WTC11 (cell line): ENCODE measurements at regions not wholly inside any gene's neighbourhood (a gene's known extent, or its start where the extent isn't known, plus 50 kb on each side); places are given as distances from the start of the nearest gene placed in this dataset.
"Not testable (repeated sequence)": the region's sequence is repeated elsewhere in the genome, so short reads cannot be mapped to it uniquely, and the experiment has no call there.

Source experiments
- ATAC-seq: fragments of 200-7000 bp; cut with Tn5 transposase; 2 replicates; pipeline ENCODE4 v1.10.0; 2021; ENCODE audit warnings: mild to moderate bottlenecking, moderate library complexity
- CTCF ChIA-PET: fragments of 300-600 bp; sonication (Branson Sonifier 250); formaldehyde crosslinking; loops from one replicate; lab custom pipeline; 2021; ENCODE audit warnings: antibody characterized with exemption; lab: Charles Lee
- POLR2A ChIA-PET: fragments of 350-600 bp; sonication (Branson Sonifier 250); formaldehyde crosslinking; loops from one replicate; lab custom pipeline; 2021; ENCODE audit warnings: antibody characterized with exemption; lab: Charles Lee
- DNase-seq: peaks from one replicate; pipeline ENCODE4 v3.0.0; 2021; ENCODE audit warnings: low spot score
- H3K27ac Mint-ChIP-seq: 2 replicates; pipeline ENCODE4 v1.8.0; 2021; ENCODE audit warnings: mixed read lengths
- H3K27me3 Mint-ChIP-seq: 2 replicates; pipeline ENCODE4 v1.8.0; 2021; ENCODE audit warnings: low read depth, mild to moderate bottlenecking, moderate library complexity, mixed read lengths
- H3K36me3 Mint-ChIP-seq: 2 replicates; pipeline ENCODE4 v1.8.0; 2021; ENCODE audit warnings: mixed read lengths
- H3K4me1 Mint-ChIP-seq: 2 replicates; pipeline ENCODE4 v1.8.0; 2022; ENCODE audit warnings: mixed read lengths
- H3K4me3 Mint-ChIP-seq: 2 replicates; pipeline ENCODE4 v1.8.0; 2021; ENCODE audit warnings: mild to moderate bottlenecking, moderate library complexity, mixed read lengths
- H3K9me3 Mint-ChIP-seq: 2 replicates; pipeline ENCODE4 v1.8.0; 2021; ENCODE audit warnings: mixed read lengths
- ATF1 ChIP-seq: sonication (generic); formaldehyde crosslinking; IDR thresholded peaks from 2 replicates; pipeline ENCODE4 v1.8.1; 2023; ENCODE audit warnings: mild to moderate bottlenecking, moderate library complexity, missing genetic modification reagents
- CREM ChIP-seq: sonication (generic); formaldehyde crosslinking; IDR thresholded peaks from 2 replicates; pipeline ENCODE4 v1.8.1; 2022; ENCODE audit warnings: mild to moderate bottlenecking, missing genetic modification reagents, moderate library complexity
- ELF4 ChIP-seq: sonication (generic); formaldehyde crosslinking; IDR thresholded peaks from 2 replicates; pipeline ENCODE4 v1.8.1; 2022; ENCODE audit warnings: low read depth, mild to moderate bottlenecking, moderate library complexity, missing genetic modification reagents
- ESRRA ChIP-seq: sonication (generic); formaldehyde crosslinking; IDR thresholded peaks from 2 replicates; pipeline ENCODE4 v1.8.1; 2022; ENCODE audit warnings: mild to moderate bottlenecking, missing genetic modification reagents, borderline replicate concordance
- FOXJ3 ChIP-seq: sonication (generic); formaldehyde crosslinking; IDR thresholded peaks from 2 replicates; pipeline ENCODE4 v1.9.0; 2021; ENCODE audit warnings: missing genetic modification reagents, mild to moderate bottlenecking, borderline replicate concordance
- GTF2I ChIP-seq: fragments of 250-450 bp; sonication (Bioruptor Pico); conservative IDR thresholded peaks from 2 replicates; pipeline ENCODE4 v1.4.0; 2021; ENCODE audit warnings: mild to moderate bottlenecking
- NR2C2 ChIP-seq: sonication (generic); formaldehyde crosslinking; IDR thresholded peaks from 2 replicates; pipeline ENCODE4 v1.8.0; 2022; ENCODE audit warnings: mild to moderate bottlenecking, missing genetic modification reagents
- NR3C1 ChIP-seq: sonication (generic); formaldehyde crosslinking; conservative IDR thresholded peaks from 2 replicates; pipeline ENCODE4 v1.8.1; 2023; ENCODE audit warnings: low read depth, mild to moderate bottlenecking, missing genetic modification reagents
- ZNF121 ChIP-seq: sonication (generic); formaldehyde crosslinking; IDR thresholded peaks from 2 replicates; pipeline ENCODE4 v1.8.0; 2023; ENCODE audit warnings: missing genetic modification reagents
- ZNF219 ChIP-seq: sonication (generic); formaldehyde crosslinking; IDR thresholded peaks from 2 replicates; pipeline ENCODE4 v1.8.0; 2023; ENCODE audit warnings: missing genetic modification reagents, mild to moderate bottlenecking, borderline replicate concordance
- ZNF232 ChIP-seq: sonication (generic); formaldehyde crosslinking; IDR thresholded peaks from 2 replicates; pipeline ENCODE4 v1.8.0; 2022; ENCODE audit warnings: mild to moderate bottlenecking, missing genetic modification reagents
- ZNF317 ChIP-seq: sonication (generic); formaldehyde crosslinking; IDR thresholded peaks from 2 replicates; pipeline ENCODE4 v1.8.1; 2023; ENCODE audit warnings: low read depth, mild to moderate bottlenecking, moderate library complexity, missing genetic modification reagents, borderline replicate concordance
- ZNF396 ChIP-seq: fragments of 250-450 bp; sonication (Bioruptor Pico); IDR thresholded peaks from 2 replicates; pipeline ENCODE4 v1.8.0; 2021; ENCODE audit warnings: mild to moderate bottlenecking, moderate library complexity, borderline replicate concordance
- ZNF416 ChIP-seq: fragments of 250-450 bp; sonication (Bioruptor Pico); IDR thresholded peaks from 2 replicates; pipeline ENCODE4 v1.9.0; 2021; ENCODE audit warnings: mild to moderate bottlenecking, inconsistent platforms
- TF ChIP-seq, protein P1 (sequence below): sonication (generic); formaldehyde crosslinking; IDR thresholded peaks from 2 replicates; pipeline ENCODE4 v1.8.1; 2023; ENCODE audit warnings: mild to moderate bottlenecking, moderate library complexity, missing genetic modification reagents
- TF ChIP-seq, protein P2 (sequence below): sonication (generic); formaldehyde crosslinking; IDR thresholded peaks from 2 replicates; pipeline ENCODE4 v1.8.1; 2023; ENCODE audit warnings: mild to moderate bottlenecking, missing genetic modification reagents
- TF ChIP-seq, protein P3 (sequence below): sonication (generic); formaldehyde crosslinking; IDR thresholded peaks from 2 replicates; pipeline ENCODE4 v1.8.0; 2022; ENCODE audit warnings: mild to moderate bottlenecking, missing genetic modification reagents
- TF ChIP-seq, protein P4 (sequence below): sonication (generic); formaldehyde crosslinking; IDR thresholded peaks from 2 replicates; pipeline ENCODE4 v1.8.1; 2022; ENCODE audit warnings: missing genetic modification reagents, borderline replicate concordance
- TF ChIP-seq, protein P5 (sequence below): sonication (generic); formaldehyde crosslinking; IDR thresholded peaks from 2 replicates; pipeline ENCODE4 v1.8.1; 2022; ENCODE audit warnings: mild to moderate bottlenecking, moderate library complexity, missing genetic modification reagents
- TF ChIP-seq, protein P6 (sequence below): sonication (generic); formaldehyde crosslinking; IDR thresholded peaks from 2 replicates; pipeline ENCODE4 v1.8.1; 2022; ENCODE audit warnings: low read depth, missing genetic modification reagents, borderline replicate concordance
- TF ChIP-seq, protein P7 (sequence below): sonication (generic); formaldehyde crosslinking; IDR thresholded peaks from 2 replicates; pipeline ENCODE4 v1.8.0; 2022; ENCODE audit warnings: mild to moderate bottlenecking, missing genetic modification reagents

DNA sequence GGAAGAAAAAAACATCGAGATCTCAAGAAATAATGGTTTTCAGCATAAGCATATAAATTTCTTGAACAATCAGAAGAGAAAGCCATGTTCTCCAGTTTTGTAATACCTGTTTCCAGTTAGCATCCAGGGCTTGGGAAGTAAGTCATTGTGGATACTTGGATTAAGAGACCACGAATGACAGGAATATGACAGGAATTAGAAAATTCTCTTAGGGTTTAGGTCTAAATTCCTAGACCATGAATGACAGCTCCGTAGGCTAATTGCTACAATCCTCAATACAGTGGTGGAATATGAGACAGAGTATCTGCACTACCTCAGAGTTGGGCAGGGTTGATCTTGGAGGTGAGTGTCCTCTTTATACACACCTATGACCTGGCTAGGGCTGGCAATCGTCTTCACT, 517.5 kb downstream of the NTRK3 start:
- ChIA-PET CTCF (no interaction called here), POLR2A (no interaction called here)
- no peak overlapping the region for H3K4me3 Mint-ChIP-seq
- no peak for ATAC-seq
- DNase-seq = no peak
- no peaks in the 10 kb centered on the region for H3K4me1 Mint-ChIP-seq
- no peaks in the 10 kb centered on the region for H3K36me3 Mint-ChIP-seq
- no peak overlapping the region for H3K27ac Mint-ChIP-seq
- H3K27me3 Mint-ChIP-seq = no peaks in the 10 kb centered on the region
- H3K9me3 Mint-ChIP-seq = no peaks in the 10 kb centered on the region
- TF ChIP-seq ZNF219 (CRISPR knock-in tag) = no peak
- TF ChIP-seq, protein P1, sequence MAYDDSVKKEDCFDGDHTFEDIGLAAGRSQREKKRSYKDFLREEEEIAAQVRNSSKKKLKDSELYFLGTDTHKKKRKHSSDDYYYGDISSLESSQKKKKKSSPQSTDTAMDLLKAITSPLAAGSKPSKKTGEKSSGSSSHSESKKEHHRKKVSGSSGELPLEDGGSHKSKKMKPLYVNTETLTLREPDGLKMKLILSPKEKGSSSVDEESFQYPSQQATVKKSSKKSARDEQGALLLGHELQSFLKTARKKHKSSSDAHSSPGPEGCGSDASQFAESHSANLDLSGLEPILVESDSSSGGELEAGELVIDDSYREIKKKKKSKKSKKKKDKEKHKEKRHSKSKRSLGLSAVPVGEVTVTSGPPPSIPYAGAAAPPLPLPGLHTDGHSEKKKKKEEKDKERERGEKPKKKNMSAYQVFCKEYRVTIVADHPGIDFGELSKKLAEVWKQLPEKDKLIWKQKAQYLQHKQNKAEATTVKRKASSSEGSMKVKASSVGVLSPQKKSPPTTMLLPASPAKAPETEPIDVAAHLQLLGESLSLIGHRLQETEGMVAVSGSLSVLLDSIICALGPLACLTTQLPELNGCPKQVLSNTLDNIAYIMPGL (CRISPR knock-in tag) = no peak
- no peak for TF ChIP-seq ZNF232 (CRISPR knock-in tag)
- no peak for TF ChIP-seq NR3C1 (CRISPR knock-in tag)
- TF ChIP-seq, protein P2, sequence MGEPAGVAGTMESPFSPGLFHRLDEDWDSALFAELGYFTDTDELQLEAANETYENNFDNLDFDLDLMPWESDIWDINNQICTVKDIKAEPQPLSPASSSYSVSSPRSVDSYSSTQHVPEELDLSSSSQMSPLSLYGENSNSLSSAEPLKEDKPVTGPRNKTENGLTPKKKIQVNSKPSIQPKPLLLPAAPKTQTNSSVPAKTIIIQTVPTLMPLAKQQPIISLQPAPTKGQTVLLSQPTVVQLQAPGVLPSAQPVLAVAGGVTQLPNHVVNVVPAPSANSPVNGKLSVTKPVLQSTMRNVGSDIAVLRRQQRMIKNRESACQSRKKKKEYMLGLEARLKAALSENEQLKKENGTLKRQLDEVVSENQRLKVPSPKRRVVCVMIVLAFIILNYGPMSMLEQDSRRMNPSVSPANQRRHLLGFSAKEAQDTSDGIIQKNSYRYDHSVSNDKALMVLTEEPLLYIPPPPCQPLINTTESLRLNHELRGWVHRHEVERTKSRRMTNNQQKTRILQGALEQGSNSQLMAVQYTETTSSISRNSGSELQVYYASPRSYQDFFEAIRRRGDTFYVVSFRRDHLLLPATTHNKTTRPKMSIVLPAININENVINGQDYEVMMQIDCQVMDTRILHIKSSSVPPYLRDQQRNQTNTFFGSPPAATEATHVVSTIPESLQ (CRISPR knock-in tag) = no peak

DNA sequence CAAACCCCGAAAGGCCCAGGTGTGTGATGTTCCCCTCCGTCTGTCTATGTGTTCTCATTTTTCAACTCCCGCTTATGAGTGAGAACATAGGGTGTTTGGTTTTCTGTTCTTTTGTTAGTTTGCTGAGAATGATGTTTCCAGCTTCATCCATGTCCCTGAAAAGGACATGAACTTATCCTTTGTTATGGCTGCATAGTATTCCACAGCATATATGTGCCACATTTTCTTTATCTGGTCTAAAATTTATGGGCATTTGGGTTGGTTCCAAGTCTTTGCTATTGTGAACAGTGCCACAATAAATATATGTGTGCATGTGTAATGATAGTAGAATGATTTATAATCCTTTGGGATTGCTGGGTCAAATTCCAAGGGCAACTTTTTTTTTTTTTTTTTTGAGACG, 519.1 kb downstream of the NTRK3 start:
- not testable (repeated sequence) for H3K4me1 Mint-ChIP-seq, H3K27ac Mint-ChIP-seq, ATAC-seq

DNA sequence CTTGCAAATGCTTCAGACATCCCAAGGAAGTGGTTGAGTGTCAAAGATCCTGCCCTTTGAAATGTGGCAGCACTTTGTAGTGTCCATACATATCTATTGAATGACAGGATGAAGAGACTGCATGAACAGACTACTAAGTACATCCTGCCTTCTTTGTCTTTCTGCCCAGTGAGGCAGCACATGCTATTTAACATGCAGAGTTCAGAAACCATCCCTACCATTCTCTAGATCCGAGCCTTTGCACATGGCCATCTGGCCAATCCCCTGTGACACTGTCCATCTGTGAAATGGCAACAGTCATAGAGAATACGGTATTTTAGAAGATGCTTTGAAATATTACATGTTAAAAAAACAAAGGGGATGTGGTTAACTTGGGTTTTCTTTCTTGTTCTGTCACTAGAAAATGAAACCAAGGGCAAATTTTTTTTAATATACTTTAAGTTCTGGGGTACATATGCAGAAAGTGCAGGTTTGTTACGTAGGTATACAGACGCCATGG, 519.6 kb downstream of the NTRK3 start:
- Mint-ChIP-seq H3K27ac (no peak overlapping the region), H3K36me3 (no peaks in the 10 kb centered on the region), H3K4me1 (peaks cover 2% of the 10 kb centered on the region; the same call in 1 of the 2 replicates), H3K9me3 (no peaks in the 10 kb centered on the region), H3K27me3 (no peaks in the 10 kb centered on the region), H3K4me3 (no peak overlapping the region)
- ATAC-seq (no peak), DNase-seq (no peak)
- CTCF ChIA-PET = no interaction called here
- POLR2A ChIA-PET = no interaction called here
- TF ChIP-seq ELF4 (CRISPR knock-in tag) (no peak), ESRRA (CRISPR knock-in tag) (no peak), CREM (CRISPR knock-in tag) (no peak), ZNF396 (CRISPR knock-in tag) (no peak), FOXJ3 (CRISPR knock-in tag) (no peak), GTF2I (no peak), ZNF416 (CRISPR knock-in tag) (no peak), NR2C2 (CRISPR knock-in tag) (no peak), ZNF317 (no peak), ATF1 (CRISPR knock-in tag) (no peak), ZNF121 (no peak)
- TF ChIP-seq, protein P3, sequence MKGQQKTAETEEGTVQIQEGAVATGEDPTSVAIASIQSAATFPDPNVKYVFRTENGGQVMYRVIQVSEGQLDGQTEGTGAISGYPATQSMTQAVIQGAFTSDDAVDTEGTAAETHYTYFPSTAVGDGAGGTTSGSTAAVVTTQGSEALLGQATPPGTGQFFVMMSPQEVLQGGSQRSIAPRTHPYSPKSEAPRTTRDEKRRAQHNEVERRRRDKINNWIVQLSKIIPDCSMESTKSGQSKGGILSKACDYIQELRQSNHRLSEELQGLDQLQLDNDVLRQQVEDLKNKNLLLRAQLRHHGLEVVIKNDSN (CRISPR knock-in tag) = no peak
- TF ChIP-seq, protein P1 (CRISPR knock-in tag) = no peak
- TF ChIP-seq, protein P4, sequence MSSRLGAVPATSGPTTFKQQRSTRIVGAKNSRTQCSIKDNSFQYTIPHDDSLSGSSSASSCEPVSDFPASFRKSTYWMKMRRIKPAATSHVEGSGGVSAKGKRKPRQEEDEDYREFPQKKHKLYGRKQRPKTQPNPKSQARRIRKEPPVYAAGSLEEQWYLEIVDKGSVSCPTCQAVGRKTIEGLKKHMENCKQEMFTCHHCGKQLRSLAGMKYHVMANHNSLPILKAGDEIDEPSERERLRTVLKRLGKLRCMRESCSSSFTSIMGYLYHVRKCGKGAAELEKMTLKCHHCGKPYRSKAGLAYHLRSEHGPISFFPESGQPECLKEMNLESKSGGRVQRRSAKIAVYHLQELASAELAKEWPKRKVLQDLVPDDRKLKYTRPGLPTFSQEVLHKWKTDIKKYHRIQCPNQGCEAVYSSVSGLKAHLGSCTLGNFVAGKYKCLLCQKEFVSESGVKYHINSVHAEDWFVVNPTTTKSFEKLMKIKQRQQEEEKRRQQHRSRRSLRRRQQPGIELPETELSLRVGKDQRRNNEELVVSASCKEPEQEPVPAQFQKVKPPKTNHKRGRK = no peak
- TF ChIP-seq, protein P5, sequence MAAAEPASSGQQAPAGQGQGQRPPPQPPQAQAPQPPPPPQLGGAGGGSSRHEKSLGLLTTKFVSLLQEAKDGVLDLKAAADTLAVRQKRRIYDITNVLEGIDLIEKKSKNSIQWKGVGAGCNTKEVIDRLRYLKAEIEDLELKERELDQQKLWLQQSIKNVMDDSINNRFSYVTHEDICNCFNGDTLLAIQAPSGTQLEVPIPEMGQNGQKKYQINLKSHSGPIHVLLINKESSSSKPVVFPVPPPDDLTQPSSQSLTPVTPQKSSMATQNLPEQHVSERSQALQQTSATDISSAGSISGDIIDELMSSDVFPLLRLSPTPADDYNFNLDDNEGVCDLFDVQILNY (CRISPR knock-in tag) = no peak
- TF ChIP-seq, protein P6, sequence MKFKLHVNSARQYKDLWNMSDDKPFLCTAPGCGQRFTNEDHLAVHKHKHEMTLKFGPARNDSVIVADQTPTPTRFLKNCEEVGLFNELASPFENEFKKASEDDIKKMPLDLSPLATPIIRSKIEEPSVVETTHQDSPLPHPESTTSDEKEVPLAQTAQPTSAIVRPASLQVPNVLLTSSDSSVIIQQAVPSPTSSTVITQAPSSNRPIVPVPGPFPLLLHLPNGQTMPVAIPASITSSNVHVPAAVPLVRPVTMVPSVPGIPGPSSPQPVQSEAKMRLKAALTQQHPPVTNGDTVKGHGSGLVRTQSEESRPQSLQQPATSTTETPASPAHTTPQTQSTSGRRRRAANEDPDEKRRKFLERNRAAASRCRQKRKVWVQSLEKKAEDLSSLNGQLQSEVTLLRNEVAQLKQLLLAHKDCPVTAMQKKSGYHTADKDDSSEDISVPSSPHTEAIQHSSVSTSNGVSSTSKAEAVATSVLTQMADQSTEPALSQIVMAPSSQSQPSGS (CRISPR knock-in tag) = no peak
- TF ChIP-seq, protein P7, sequence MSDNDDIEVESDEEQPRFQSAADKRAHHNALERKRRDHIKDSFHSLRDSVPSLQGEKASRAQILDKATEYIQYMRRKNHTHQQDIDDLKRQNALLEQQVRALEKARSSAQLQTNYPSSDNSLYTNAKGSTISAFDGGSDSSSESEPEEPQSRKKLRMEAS = no peak

More for the DNA sequence above, 519.1 kb downstream of the NTRK3 start:
- H3K36me3 Mint-ChIP-seq, H3K9me3 Mint-ChIP-seq, CTCF ChIA-PET, H3K4me3 Mint-ChIP-seq, DNase-seq, POLR2A ChIA-PET, H3K27me3 Mint-ChIP-seq: not testable (repeated sequence)
